Breast epithelium (tissue), 3 donors: ENCODE measurements at regions not wholly inside any gene's neighbourhood (a gene's known extent, or its start where the extent isn't known, plus 50 kb on each side); places are given as distances from the start of the nearest gene placed in this dataset.

Source experiments
- POLR2A ChIP-seq: fragments of 450-650 bp; IDR thresholded peaks from one replicate; pipeline ENCODE4 v1.6.1; 2016; ENCODE audit warnings: antibody characterized with exemption, mild to moderate bottlenecking, moderate library complexity
- POLR2AphosphoS5 ChIP-seq, 3 donors: sonication (generic); formaldehyde crosslinking; IDR thresholded peaks; one replicate each; pipeline ENCODE4 v1.6.1; 2017; ENCODE audit warnings: antibody characterized with exemption in 3 of 3
- TF ChIP-seq, protein P1 (sequence below), 3 donors: fragments of 450-650 bp; IDR thresholded peaks; one replicate each; pipeline ENCODE4 v1.5.1; 2016 to 2017; ENCODE audit warnings: antibody characterized with exemption in 3 of 3, mild to moderate bottlenecking in 3 of 3, moderate library complexity in 3 of 3

DNA sequence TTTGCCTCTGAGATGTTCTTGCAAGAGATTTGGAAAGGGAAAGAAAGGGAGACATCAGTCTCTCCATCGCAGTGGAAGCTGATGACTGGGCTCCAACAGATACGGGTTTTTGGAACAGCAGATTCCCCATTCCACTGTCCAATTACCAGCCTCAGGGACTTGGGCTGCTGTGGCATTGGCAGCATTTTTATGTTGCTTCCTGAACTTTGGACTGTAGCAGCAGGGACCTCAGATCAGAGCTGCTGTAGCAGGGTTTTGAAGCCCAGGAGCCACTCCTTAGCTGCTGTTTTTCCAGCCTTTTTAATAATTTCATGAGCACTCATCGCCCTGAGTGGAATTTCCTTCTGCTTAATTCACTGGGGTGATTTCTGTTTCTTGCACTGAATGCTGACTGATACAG lies 135.7 kb upstream of the SLCO3A1 start:
- TF ChIP-seq, protein P1, sequence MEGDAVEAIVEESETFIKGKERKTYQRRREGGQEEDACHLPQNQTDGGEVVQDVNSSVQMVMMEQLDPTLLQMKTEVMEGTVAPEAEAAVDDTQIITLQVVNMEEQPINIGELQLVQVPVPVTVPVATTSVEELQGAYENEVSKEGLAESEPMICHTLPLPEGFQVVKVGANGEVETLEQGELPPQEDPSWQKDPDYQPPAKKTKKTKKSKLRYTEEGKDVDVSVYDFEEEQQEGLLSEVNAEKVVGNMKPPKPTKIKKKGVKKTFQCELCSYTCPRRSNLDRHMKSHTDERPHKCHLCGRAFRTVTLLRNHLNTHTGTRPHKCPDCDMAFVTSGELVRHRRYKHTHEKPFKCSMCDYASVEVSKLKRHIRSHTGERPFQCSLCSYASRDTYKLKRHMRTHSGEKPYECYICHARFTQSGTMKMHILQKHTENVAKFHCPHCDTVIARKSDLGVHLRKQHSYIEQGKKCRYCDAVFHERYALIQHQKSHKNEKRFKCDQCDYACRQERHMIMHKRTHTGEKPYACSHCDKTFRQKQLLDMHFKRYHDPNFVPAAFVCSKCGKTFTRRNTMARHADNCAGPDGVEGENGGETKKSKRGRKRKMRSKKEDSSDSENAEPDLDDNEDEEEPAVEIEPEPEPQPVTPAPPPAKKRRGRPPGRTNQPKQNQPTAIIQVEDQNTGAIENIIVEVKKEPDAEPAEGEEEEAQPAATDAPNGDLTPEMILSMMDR (IDR thresholded peaks at IDR 0.05), result no peak
- TF ChIP-seq POLR2AphosphoS5 (IDR thresholded peaks at IDR 0.05) (no peak), POLR2A (no peak)
